G401 (cell line): ENCODE measurements at regions not wholly inside any gene's neighbourhood (a gene's known extent, or its start where the extent isn't known, plus 50 kb on each side); places are given as distances from the start of the nearest gene placed in this dataset.
"Not testable (repeated sequence)": the region's sequence is repeated elsewhere in the genome, so short reads cannot be mapped to it uniquely, and the experiment has no call there.

Experiments
- DNase-seq: peaks from one replicate; pipeline ENCODE4 v3.0.0-alpha.2; 2015; ENCODE audit warnings: low spot score
- in situ Hi-C: cut with HindIII; loops from 2 replicates; pipeline ENCODE4 v1.10.0; 2016; ENCODE audit warnings: low sequenced_read_pairs, mixed read lengths

- no peak for DNase-seq
Measured at GRCh38 chr1:232147215-232147614, 482.7 kb downstream of the SIPA1L2 start.

GRCh38 chr1:232146514-232146913 lies 483.4 kb downstream of the SIPA1L2 start:
- in situ Hi-C loops: no loop called here
- no peak for DNase-seq

More at GRCh38 chr1:232147215-232147614, 482.7 kb downstream of the SIPA1L2 start:
- in situ Hi-C loops: no loop called here

GRCh38 chr1:232145768-232146167 lies 484.2 kb downstream of the SIPA1L2 start:
- in situ Hi-C loops: no loop called here
- no peak for DNase-seq

- no peak for DNase-seq
- in situ Hi-C loops: no loop called here
Measured at GRCh38 chr1:232144696-232145230, 485.2 kb downstream of the SIPA1L2 start.

GRCh38 chr1:232143315-232143886 lies 486.5 kb downstream of the SIPA1L2 start:
- no peak for DNase-seq
- in situ Hi-C loops: no loop called here

- peak; percentile 9 for DNase-seq
- in situ Hi-C loops: no loop called here
Measured at GRCh38 chr1:232142403-232143314, 487.3 kb downstream of the SIPA1L2 start.

- DNase-seq, in situ Hi-C loops: not testable (repeated sequence)
Measured at GRCh38 chr1:232141167-232141448, 488.8 kb downstream of the SIPA1L2 start.

GRCh38 chr1:232140419-232141166 lies 489.3 kb downstream of the SIPA1L2 start:
- in situ Hi-C loops: no loop called here
- no peak for DNase-seq

GRCh38 chr1:232139444-232139843 lies 490.5 kb downstream of the SIPA1L2 start:
- in situ Hi-C loops: no loop called here
- no peak for DNase-seq

- DNase-seq: no peak
- in situ Hi-C loops: no loop called here
Measured at GRCh38 chr1:232138044-232138443, 491.9 kb downstream of the SIPA1L2 start.

- DNase-seq: no peak
- in situ Hi-C loops: no loop called here
Measured at GRCh38 chr1:232137066-232137465, 492.9 kb downstream of the SIPA1L2 start.

- no peak for DNase-seq
- in situ Hi-C loops: no loop called here
Measured at GRCh38 chr1:232136136-232136535, 493.8 kb downstream of the SIPA1L2 start.

- in situ Hi-C loops: no loop called here
- no peak for DNase-seq
Measured at GRCh38 chr1:232134365-232134764, 495.6 kb downstream of the SIPA1L2 start.

GRCh38 chr1:232132572-232132971 lies 497.4 kb downstream of the SIPA1L2 start:
- in situ Hi-C loops: no loop called here

GRCh38 chr1:232131715-232132391 lies 498.1 kb downstream of the SIPA1L2 start:
- in situ Hi-C loops: no loop called here
- no peak for DNase-seq

More at GRCh38 chr1:232132572-232132971, 497.4 kb downstream of the SIPA1L2 start:
- DNase-seq: no peak

- no peak for DNase-seq
- in situ Hi-C loops: no loop called here
Measured at GRCh38 chr1:232130815-232131480, 499.0 kb downstream of the SIPA1L2 start.

- no peak for DNase-seq
- in situ Hi-C loops: no loop called here
Measured at GRCh38 chr1:232127190-232127589, 500.6 kb downstream of the DISC1 start.

GRCh38 chr1:232123775-232124659 lies 497.4 kb downstream of the DISC1 start:
- in situ Hi-C loops: no loop called here
- DNase-seq: no peak
